Choroid plexus epithelial cell (primary cell): ENCODE measurements at regions not wholly inside any gene's neighbourhood (a gene's known extent, or its start where the extent isn't known, plus 50 kb on each side); places are given as distances from the start of the nearest gene placed in this dataset.
"Not testable (repeated sequence)": the region's sequence is repeated elsewhere in the genome, so short reads cannot be mapped to it uniquely, and the experiment has no call there.

Source experiments
- DNase-seq: peaks from one replicate; pipeline ENCODE4 v3.0.0-alpha.2; 2010; ENCODE audit warnings: low read depth
- H3K4me3 ChIP-seq: 2 replicates; pipeline ENCODE4 v1.5.1; 2011; ENCODE audit warnings: low read depth, mild to moderate bottlenecking, control low read depth, low read length, moderate library complexity
- CTCF ChIP-seq: conservative IDR thresholded peaks from 2 replicates; pipeline ENCODE4 v1.5.1; 2011; ENCODE audit warnings: low read depth, mild to moderate bottlenecking, control low read depth, inconsistent platforms, low read length, moderate library complexity

DNA sequence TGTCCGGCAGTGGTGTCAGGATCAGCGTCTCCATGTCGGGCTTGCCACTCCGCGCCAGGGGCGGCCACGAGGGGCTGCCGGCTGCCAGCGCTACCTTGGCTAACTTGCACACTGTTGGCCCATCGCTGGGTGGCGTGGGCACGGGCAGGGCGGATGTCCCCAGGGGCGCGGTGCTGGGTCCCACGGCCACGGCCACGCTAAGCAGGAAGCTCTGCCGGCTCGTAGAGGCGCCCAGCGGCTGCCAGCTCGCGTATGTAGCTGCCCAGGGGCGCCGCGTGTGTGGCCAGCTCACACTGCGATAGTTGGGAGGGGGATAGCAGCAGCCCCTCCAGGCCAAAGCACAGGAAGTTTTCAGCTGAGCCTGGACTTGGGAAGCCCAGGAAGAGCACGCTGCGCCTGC, 249.4 kb downstream of the ANKRD30B start:
- DNase-seq: no peak
- no peak overlapping the region for H3K4me3 ChIP-seq
- TF ChIP-seq CTCF: no peak

DNA sequence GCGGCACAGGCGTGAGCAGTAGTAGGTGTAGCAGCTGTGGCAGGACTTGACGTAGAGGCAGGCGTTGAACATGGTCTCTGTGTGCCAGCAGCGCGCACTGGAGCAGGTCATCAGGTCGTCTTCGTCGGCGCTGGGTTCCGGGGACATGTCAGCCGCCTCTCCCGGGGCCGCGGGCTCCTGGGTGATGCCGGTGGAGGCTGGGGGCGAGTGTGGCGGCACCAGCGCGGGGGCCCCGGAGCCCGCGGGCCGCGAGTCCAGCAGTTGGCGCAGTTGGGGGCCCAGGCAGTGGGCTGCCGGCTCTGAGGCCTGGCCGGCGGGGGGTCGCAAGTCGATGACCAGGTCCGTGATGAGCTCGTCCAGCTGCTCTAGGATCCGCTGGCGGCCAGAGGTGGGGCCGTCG, 249.9 kb downstream of the ANKRD30B start:
- H3K4me3 ChIP-seq, DNase-seq: not testable (repeated sequence)

GRCh38 chr18:14998360-14999042, 250.5 kb downstream of the ANKRD30B start:
- H3K4me3 ChIP-seq, DNase-seq: not testable (repeated sequence)

DNA sequence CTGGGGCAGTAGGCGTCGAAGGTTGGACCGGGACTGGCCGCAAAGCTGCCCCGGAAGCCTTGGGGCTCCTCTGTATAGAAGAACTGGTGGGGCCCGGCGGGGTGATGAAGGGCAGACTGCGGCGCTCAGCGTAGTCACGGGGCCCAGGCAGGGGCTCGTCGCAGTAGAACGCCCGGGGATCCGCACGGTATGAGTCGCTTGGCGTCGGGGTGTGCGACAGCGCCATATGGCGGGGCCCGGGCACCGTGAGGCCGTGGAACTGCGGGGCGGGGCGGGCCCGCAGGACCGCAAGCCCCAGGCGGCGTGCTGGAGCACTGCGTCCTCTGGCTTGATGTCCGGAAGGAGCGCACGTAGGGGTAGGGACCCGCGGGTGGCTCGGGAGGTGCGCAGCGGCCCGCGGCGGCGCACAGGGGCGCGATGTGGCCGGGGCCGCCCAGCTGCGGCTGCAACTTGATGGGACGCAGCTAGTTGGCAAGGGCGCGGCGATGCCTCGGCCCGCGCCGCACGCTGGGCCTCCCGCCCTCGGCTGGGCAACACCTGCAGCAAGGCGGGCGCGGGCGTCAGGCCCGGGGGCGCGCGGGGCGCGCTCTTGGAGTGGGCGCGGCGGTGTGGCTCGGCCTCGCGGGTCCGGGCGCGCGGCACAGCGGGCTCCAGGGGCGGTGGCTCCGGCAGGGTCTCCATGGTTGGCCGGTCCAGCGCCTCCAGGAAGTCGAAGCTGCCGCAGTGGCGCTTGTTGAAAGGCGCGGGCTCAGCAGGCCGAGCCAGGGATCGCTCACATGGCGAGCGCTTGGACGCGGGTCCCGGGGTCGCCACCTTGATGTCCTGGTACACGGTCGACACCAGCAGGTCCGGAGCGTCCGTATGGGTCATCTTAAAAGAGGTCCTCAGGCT, 251.4 kb downstream of the ANKRD30B start:
- no peak for DNase-seq
- no peak for TF ChIP-seq CTCF
- no peak overlapping the region for H3K4me3 ChIP-seq

DNA sequence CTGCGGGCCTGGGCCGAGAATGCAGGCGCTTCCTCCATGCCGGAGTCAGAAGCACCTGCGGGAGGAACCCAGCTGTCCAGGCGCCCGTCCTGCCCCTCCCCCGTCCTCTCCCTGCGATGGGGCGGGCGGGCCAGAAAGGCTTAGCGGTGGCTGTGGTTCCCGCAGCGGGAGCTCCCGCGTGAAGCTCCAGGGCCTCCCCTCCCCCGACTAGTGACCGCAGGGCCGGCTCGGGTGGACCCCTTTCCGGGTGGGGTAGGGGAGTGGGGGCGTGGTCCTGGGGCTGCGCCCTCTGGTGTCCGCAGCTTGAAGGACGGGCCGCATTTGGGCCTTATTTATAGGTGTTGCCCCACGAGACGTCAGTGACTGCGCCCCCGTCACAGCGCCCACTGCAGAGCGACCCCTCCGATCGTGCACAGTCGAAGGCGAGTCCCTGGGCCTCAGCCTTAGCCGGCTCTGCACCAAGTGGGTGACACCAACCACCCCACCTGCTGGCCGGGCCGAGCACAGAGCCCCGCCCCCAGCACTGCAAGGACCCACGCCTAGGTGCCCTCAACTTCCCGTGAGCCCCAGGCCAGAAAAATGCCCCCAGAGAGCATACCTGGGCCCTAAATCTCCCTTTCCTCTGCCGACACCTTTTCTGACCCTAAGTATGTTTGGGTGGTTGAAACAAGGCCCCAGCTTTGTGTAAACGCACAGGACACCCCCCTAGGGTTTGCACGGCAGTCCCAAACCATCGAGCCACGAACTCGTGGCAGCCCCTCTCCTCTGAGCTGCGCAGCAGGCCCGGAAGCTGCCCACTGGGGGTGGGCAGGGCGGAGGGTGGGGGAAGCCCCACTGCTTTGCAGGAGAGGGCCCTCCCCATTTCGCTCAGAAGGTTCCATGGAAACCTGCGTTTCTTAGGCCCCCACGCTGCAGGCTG, 252.4 kb downstream of the ANKRD30B start:
- DNase-seq: not testable (repeated sequence)

DNA sequence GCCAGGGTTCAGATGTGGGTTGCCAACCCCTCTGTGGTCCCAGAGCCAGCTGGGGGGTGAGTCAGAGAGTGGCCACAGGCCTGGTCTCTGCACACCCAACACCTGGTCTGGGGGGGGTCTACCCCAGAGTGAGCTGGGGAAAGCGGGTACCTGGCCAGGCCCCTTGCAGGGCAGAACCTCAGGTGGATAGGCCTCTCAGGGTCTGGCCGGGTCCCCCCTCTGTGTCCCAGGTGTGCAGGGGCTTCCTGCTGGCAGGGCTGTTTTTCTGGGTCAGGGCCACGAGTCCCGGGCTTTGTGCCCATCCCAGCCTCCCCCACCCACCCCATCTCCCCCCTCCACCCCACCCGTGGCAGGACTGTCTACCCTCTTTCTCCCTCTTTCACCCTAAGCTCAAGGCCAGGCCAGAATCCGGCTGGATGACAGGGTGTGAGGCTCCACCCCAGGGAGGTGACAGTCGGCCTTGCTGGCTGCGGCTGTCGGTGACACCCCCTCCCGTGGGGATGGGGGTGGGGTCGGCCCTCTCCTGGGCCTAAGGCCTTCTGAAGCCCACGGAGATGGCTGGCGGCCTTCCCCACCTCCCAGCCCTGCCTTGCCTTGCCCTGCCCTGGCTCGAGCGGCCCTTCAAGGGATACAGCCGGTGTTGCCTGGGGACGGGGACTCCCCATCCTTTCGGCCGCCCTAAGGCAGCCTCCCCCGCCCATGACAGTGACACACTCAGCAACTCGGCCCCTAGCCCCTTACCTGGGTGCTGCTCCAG, 253.2 kb downstream of the ANKRD30B start:
- DNase-seq, H3K4me3 ChIP-seq: not testable (repeated sequence)

More for the DNA sequence above, 252.4 kb downstream of the ANKRD30B start:
- not testable (repeated sequence) for H3K4me3 ChIP-seq

DNA sequence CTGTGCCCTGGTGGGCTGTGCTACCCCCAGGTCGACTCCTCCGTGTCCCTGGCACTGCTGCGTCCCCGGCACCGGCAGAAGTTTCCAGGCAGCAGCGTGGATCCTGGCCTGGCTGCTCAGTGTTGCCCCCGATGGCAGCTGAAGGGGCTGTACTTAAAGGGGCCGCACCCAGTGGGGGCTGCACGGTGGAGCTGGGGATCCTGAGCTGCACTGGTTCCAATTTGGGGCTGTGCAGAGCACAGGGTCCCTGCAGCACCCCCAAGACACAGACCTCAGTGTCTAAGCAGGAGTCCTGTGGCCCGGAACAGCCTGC, 253.8 kb downstream of the ANKRD30B start:
- not testable (repeated sequence) for DNase-seq, H3K4me3 ChIP-seq

- not testable (repeated sequence) for H3K4me3 ChIP-seq, DNase-seq
These were observed 254.8 kb downstream of the ANKRD30B start for GRCh38 chr18:15002765-15003164.

- not testable (repeated sequence) for H3K4me3 ChIP-seq, DNase-seq
These were observed 255.3 kb downstream of the ANKRD30B start for GRCh38 chr18:15003231-15003630.

GRCh38 chr18:15003636-15004269, 255.8 kb downstream of the ANKRD30B start:
- DNase-seq, H3K4me3 ChIP-seq: not testable (repeated sequence)

GRCh38 chr18:15004270-15004973, 256.4 kb downstream of the ANKRD30B start:
- not testable (repeated sequence) for DNase-seq, H3K4me3 ChIP-seq
